CD4-positive, alpha-beta T cell treated with Interleukin-12 subunit alpha and Interleukin-12 subunit beta, for 1 hour (primary cell): ENCODE measurements at regions not wholly inside any gene's neighbourhood (a gene's known extent, or its start where the extent isn't known, plus 50 kb on each side); places are given as distances from the start of the nearest gene placed in this dataset.

ENCODE experiments used
- DNase-seq: peaks from one replicate; pipeline ENCODE4 v3.0.0-alpha.2; 2020

- no peak for DNase-seq
Observed at GRCh38 chr10:88212069-88212468, 348.6 kb downstream of the PTEN start.

- no peak for DNase-seq
Observed at GRCh38 chr10:88213065-88213605, 349.7 kb downstream of the PTEN start.

- DNase-seq = no peak
Observed at GRCh38 chr10:88216976-88217375, 353.6 kb downstream of the PTEN start.

GRCh38 chr10:88218362-88218761 is 354.9 kb downstream of the PTEN start:
- DNase-seq = no peak

GRCh38 chr10:88219753-88220152 is 356.3 kb downstream of the PTEN start:
- DNase-seq = no peak

GRCh38 chr10:88221010-88221973 is 357.9 kb downstream of the PTEN start:
- no peak for DNase-seq

- no peak for DNase-seq
Observed at GRCh38 chr10:88222881-88223280, 359.5 kb downstream of the PTEN start.
